ENCODE measurements at regions not wholly inside any gene's neighbourhood (a gene's known extent, or its start where the extent isn't known, plus 50 kb on each side); places are given as distances from the start of the nearest gene placed in this dataset.

DNA sequence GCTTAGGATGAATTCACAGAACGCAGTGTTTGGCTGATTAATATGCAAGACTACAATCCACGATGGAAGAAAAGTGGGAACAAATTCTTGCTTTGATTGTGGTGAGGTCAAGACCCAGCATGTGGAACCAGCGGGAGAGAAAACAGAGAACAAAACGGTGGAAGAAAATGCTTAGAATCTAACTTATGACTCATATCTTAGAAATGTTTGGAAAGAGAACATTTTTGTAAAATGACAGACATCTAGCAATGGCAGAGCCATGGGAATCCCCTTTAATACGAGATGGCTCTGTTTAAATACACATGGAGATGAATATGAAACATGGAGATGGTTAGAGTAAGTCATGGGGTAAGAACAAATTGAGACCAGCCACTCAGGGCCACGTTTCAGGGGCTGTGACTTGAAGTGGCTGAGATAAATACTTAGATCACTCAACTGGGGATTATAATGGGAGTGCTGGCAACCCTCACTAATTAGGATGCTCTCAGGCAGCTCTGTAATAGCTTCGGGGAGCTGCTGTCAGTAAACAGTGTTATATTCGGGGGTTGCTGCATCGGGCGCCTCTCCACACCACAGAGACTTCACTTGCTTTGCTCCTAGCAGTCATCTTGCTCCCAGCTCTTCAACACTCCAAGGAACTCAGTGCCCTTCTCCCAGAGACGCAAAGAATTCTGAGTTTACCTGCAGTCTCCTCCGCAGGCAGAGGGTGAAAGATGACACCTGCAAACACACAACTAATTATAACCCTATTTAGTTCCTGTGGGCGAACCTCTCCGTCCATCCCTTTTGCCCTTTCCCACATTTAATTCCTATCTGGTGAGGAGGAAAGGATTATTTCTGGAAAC lies 68.0 kb upstream of the ONECUT1 start:
- TF ChIP-seq, protein P1, sequence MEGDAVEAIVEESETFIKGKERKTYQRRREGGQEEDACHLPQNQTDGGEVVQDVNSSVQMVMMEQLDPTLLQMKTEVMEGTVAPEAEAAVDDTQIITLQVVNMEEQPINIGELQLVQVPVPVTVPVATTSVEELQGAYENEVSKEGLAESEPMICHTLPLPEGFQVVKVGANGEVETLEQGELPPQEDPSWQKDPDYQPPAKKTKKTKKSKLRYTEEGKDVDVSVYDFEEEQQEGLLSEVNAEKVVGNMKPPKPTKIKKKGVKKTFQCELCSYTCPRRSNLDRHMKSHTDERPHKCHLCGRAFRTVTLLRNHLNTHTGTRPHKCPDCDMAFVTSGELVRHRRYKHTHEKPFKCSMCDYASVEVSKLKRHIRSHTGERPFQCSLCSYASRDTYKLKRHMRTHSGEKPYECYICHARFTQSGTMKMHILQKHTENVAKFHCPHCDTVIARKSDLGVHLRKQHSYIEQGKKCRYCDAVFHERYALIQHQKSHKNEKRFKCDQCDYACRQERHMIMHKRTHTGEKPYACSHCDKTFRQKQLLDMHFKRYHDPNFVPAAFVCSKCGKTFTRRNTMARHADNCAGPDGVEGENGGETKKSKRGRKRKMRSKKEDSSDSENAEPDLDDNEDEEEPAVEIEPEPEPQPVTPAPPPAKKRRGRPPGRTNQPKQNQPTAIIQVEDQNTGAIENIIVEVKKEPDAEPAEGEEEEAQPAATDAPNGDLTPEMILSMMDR (IDR thresholded peaks at IDR 0.05) = no peak
- no peak for TF ChIP-seq EZH2 (IDR thresholded peaks at IDR 0.05; ENCODE audit: borderline replicate concordance, insufficient read depth, low read depth, low read length, poor library complexity, severe bottlenecking)

Measured in B cell (primary cell).